ENCODE measurements at regions not wholly inside any gene's neighbourhood (a gene's known extent, or its start where the extent isn't known, plus 50 kb on each side); places are given as distances from the start of the nearest gene placed in this dataset.

GRCh38 chr2:136434251-136434715 is 316.3 kb upstream of the CXCR4 start:
- ChIA-PET POLR2A (no interaction called here), CTCF (interaction anchor here (1.0 to 1.8 kb wide), 2 partner anchors 10 to 11 kb away, joined by 4 to 11 read pairs; no protein-coding TSS in a partner anchor)
- no peak for TF ChIP-seq ZNF488 (tag by site-specific recombination; IDR thresholded peaks at IDR 0.05)
- no peak for TF ChIP-seq ZNF791 (tag by site-specific recombination; IDR thresholded peaks at IDR 0.05)
- TF ChIP-seq PRDM2 (tag by site-specific recombination; IDR thresholded peaks at IDR 0.05; ENCODE audit: borderline replicate concordance): no peak
- no peak for TF ChIP-seq ELK4 (IDR thresholded peaks at IDR 0.05; ENCODE audit: borderline replicate concordance, low read depth, low read length)
- H3K27ac ChIP-seq (ENCODE audit: extremely low read depth, low read depth, low read length): no peak overlapping the region
- no peak overlapping the region for H3K4me3 ChIP-seq (ENCODE audit: low read depth, low read length)
- H3K4me1 ChIP-seq (ENCODE audit: control insufficient read depth, insufficient read depth, low read length): no peaks in the 10 kb centered on the region
- no peaks in the 10 kb centered on the region for H3K9me3 ChIP-seq (ENCODE audit: control insufficient read depth, insufficient read depth, low read depth, low read length)
- no peaks in the 10 kb centered on the region for H3K36me3 ChIP-seq (ENCODE audit: control insufficient read depth in 2 of 2, insufficient read depth in 1 of 2, low read length in 2 of 2)

GRCh38 chr2:136433261-136433660 is 315.3 kb upstream of the CXCR4 start:
- POLR2A ChIA-PET: no interaction called here
- CTCF ChIA-PET: interaction anchor here (1.8 kb wide), 1 partner anchor 10 kb away, joined by 11 read pairs; no protein-coding TSS in a partner anchor
- TF ChIP-seq ZNF488 (tag by site-specific recombination; IDR thresholded peaks at IDR 0.05) (no peak), ZSCAN30 (tag by site-specific recombination; IDR thresholded peaks at IDR 0.05) (no peak), ZNF76 (tag by site-specific recombination; IDR thresholded peaks at IDR 0.05; ENCODE audit: borderline replicate concordance, low read depth) (no peak), SCRT2 (tag by site-specific recombination; IDR thresholded peaks at IDR 0.05) (no peak), ZNF843 (tag by site-specific recombination; IDR thresholded peaks at IDR 0.05) (no peak), PBX3 (CRISPR knock-in tag; IDR thresholded peaks at IDR 0.05) (no peak), HIC1 (tag by site-specific recombination; IDR thresholded peaks at IDR 0.05) (no peak), INSM2 (tag by site-specific recombination; IDR thresholded peaks at IDR 0.05) (no peak), ZBTB8A (tag by site-specific recombination; IDR thresholded peaks at IDR 0.05) (no peak), ZNF175 (tag by site-specific recombination; IDR thresholded peaks at IDR 0.05) (no peak), ZNF707 (tag by site-specific recombination; IDR thresholded peaks at IDR 0.05) (no peak), ZNF221 (tag by site-specific recombination; IDR thresholded peaks at IDR 0.05; ENCODE audit: borderline replicate concordance) (no peak)
- H3K4me3 ChIP-seq (ENCODE audit: low read depth, low read length): no peak overlapping the region
- H3K4me1 ChIP-seq (ENCODE audit: control insufficient read depth, insufficient read depth, low read length): no peaks in the 10 kb centered on the region
- no peaks in the 10 kb centered on the region for H3K9me3 ChIP-seq (ENCODE audit: control insufficient read depth, insufficient read depth, low read depth, low read length)
- H3K27ac ChIP-seq (ENCODE audit: extremely low read depth, low read depth, low read length): no peak overlapping the region
- H3K36me3 ChIP-seq (ENCODE audit: control insufficient read depth in 2 of 2, insufficient read depth in 1 of 2, low read length in 2 of 2): no peaks in the 10 kb centered on the region
